GM19438 (cell line): ENCODE measurements at regions not wholly inside any gene's neighbourhood (a gene's known extent, or its start where the extent isn't known, plus 50 kb on each side); places are given as distances from the start of the nearest gene placed in this dataset.

Experiments
- ATAC-seq: cut with Tn5 transposase; IDR thresholded peaks from one replicate; pipeline ENCODE4 v1.9.1; 2021; ENCODE audit warnings: low read depth; ENCODE audit not compliant: unreplicated experiment

DNA sequence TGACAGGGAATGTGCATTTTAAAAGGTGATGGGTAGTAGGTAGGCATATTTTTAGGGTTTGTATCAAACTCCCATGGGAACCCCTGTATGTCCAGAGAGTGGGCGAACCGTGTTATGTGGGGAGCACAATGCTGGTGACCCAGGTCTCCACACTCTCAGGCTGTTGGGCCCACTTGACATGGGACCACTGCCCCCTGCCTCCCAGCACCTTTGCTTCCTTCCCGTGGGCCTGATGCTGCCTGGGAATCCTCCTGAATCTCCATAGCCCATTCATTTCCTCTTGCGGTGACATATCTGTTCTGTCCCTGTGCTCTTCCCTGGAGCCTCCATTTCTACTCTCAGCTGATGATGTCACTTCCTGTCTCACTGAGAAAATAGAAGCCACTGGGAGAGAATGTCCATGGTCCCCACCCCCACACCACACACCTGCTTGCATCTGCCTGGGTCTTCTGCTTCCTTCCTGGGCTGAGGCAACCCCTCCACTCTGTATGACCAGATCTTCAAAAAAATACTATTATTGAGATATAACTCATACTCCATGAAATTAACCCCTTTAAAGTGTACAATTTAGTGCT, 55.8 kb upstream of the THY1 start:
- ATAC-seq = no peak

DNA sequence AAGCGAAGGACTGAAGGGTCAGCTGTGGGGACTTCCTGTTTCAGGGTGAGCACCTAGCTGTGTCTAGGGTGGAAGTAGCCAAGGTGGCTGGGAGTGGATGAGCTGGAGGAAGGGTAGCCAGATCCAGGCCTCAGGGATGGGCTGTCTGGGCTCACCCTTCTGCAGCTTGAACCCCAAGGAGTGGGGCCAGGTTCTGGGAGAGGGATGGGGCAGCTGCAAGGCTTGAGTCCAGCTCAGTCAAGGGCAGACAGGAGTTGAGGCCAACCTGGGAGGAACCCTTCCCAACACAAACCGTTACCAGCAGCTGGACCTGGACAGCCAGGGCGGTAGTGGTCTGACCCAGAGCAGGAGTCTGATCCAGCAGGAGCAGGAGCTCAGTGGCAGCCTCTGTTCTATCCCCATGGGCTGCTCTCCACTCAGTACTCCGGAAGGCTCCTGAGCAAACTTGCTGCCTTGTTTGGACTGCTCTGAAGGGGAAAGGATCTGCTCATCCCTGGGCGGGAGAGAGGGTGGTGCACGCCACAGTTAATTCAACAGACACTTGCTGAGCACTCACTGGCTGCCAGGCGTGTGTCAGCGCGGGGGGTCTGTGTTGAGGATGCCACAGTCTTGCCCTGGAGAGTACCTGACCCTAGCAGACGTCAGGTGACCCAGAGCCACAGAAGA, 53.8 kb upstream of the THY1 start:
- ATAC-seq = no peak

DNA sequence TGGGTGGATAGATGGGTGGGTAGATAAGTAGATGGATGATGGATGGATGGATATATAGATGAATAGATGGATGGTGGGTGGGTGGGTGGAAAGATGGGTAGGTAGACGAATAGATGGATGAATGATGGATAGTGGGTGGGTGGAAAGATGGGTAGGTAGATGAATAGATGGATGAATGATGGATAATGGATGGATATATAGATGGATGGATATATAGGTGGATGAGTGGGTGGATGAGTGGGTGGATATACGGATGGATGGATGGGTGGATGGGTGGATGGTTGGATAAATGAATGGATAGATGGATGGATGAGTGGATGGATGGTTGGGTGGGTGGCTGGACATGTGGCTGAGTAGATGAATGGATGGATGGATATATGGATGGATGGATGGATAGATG, 53.1 kb upstream of the THY1 start:
- no peak for ATAC-seq

DNA sequence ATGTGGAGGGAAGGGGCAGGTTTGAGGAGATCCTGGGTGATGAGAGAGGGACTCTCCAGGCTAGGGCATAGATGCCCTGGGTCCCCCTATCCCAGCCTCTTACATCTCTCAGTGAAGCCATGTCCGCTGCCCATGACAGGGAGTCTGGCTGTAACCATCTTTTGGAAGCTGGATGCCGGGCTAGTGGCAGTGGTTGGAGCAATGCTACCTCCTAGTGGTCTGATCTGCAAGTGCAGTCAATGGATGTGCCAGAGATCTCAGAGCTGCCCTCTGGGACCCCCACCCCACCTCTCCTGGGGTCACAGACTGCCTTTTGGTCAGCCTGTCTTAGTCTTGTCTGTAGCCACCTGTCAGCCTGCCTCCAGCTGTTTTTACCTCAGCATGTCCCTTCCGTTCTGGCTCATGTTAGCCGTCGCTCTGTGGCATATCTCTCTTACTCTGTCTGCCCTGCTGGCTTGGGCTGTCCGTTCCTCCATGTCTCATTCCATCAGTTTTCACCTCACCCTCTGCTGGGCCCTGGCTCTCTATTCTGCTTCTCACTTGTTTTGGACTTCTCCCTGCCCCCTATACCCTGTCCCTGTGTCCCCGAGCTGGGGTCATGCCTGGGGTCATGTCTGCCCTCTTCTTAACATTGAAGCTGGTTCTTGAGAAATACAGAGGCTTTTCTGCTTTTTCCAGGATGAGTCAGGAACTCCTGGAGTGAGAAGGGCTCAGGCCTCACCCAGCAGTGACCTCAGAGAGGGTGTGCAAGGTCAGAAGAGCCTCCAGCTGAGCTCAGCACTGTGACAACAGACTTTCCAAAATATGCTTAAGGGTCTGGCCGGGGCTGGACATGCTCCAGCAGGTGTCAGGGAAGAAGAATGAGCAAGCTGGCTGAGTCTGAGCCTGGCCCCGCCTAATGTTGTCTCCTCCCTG, 52.0 kb upstream of the THY1 start:
- no peak for ATAC-seq

DNA sequence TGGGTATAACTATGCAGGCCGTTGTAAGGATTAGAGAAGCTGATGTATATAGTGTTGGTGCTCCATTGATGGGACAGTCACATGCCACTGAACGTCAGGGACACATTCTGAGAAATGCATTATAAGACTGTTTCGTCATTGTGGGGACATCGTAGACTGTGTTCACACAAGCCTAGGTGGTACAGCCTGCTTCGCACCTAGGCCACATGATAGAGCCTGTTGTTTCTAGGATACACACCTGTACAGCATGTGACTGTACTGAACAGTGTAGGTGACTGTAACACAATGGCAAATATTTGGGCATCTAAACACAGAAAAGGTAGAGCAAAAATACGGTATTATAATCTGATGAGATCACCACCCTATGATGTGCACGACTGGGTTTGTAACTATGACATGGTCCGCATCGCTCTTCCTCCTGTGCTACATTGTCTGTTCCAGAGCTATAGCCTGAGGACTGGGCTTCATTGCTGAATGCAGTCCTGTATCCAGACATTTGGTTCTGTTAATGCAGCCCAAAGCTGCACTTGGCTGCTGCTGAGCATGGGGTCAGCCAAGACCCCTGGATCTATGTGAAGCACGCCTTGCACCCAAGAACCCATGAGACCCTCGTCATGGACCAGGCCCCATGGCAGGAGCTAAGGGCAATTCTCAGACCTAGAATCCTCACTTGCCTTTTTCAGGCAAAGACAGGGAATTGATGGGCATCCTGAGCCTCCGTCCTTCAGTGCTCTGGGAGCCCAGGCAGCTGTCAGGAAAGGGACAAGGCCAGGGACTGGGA, 51.1 kb upstream of the THY1 start:
- no peak for ATAC-seq

DNA sequence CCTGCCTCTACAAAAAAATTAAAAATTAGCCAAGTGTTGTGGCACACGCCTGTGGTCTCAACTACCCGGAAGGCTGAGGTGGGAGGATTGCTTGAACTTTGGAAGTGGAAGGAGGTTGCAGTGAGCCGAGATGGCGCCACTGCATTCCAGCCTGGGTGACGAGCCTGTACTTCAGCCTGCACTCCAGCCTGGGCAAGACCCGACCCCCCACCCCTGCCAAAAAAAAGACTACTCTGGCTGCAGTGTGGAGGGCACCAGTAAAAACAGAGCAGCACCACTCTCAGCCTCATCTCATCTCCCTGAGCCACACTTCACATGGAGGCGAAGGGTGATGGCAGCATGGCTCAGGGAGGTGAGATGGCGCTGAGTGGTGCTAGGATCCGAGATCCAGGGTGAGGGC, 50.3 kb upstream of the THY1 start:
- ATAC-seq = no peak

DNA sequence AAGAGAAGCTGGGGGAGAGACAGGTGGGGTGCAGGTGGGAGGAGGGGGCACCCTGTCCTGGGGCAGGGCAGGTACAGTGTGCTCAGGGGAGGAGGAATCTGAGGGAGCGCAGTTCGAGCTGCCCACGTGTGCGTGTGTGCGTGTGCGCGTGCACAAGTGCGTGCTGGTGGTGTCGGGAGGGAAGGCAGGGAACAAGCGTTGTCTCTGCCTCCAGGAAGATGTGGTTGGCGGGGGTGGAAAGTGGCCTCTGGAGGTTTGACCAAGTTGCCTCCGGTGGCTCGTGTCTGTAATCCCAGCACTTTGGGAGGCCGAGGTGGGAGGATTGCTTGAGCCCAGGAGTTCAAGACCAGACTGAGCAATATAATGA, 49.9 kb upstream of the THY1 start:
- no peak for ATAC-seq
